GM23338 (cell line): ENCODE measurements at regions not wholly inside any gene's neighbourhood (a gene's known extent, or its start where the extent isn't known, plus 50 kb on each side); places are given as distances from the start of the nearest gene placed in this dataset.

Source experiments
- ATAC-seq: fragments of 200-7000 bp; cut with Tn5 transposase; 3 replicates; pipeline ENCODE4 v1.9.1; 2020
- DNase-seq: peaks from one replicate; pipeline ENCODE4 v3.0.0-alpha.2; 2015; ENCODE audit warnings: low spot score
- H2AFZ ChIP-seq: fragments of 200-600 bp; sonication (generic); 2 replicates; pipeline ENCODE4 v1.8.0; 2016; ENCODE audit warnings: antibody characterized with exemption, mild to moderate bottlenecking, moderate library complexity
- H3F3A ChIP-seq: fragments of 200-600 bp; sonication (generic); replicated peaks from 2 replicates; pipeline ENCODE4 v1.8.0; 2017; ENCODE audit warnings: antibody characterized with exemption, mixed run types, low read depth
- H3K27ac ChIP-seq: fragments of 200-600 bp; sonication (generic); 2 replicates; pipeline ENCODE4 v1.6.1; 2016; ENCODE audit warnings: low read depth
- H3K27me3 ChIP-seq: fragments of 200-600 bp; sonication (generic); 2 replicates; pipeline ENCODE4 v1.8.0; 2016; ENCODE audit warnings: mild to moderate bottlenecking, mixed run types, moderate library complexity; ENCODE audit not compliant: insufficient read depth
- H3K36me3 ChIP-seq: fragments of 200-600 bp; sonication (generic); 2 replicates; pipeline ENCODE4 v1.8.0; 2016; ENCODE audit warnings: mild to moderate bottlenecking; ENCODE audit not compliant: insufficient read depth
- H3K4me1 ChIP-seq: fragments of 200-600 bp; sonication (generic); 2 replicates; pipeline ENCODE4 v1.8.0; 2016; ENCODE audit warnings: mild to moderate bottlenecking, moderate library complexity; ENCODE audit not compliant: insufficient read depth
- H3K4me2 ChIP-seq: fragments of 200-600 bp; sonication (generic); 2 replicates; pipeline ENCODE4 v1.7.1; 2017; ENCODE audit warnings: mixed run types
- H3K4me3 ChIP-seq: fragments of 200-600 bp; sonication (generic); 2 replicates; pipeline ENCODE4 v1.6.1; 2016; ENCODE audit warnings: mixed run types
- H3K79me2 ChIP-seq: fragments of 200-600 bp; sonication (generic); replicated peaks from 2 replicates; pipeline ENCODE4 v1.8.0; 2017; ENCODE audit warnings: mild to moderate bottlenecking; ENCODE audit not compliant: insufficient read depth
- H3K9me2 ChIP-seq: fragments of 200-600 bp; sonication (generic); 2 replicates; pipeline ENCODE4 v1.8.0; 2017; ENCODE audit not compliant: insufficient read depth
- H4K20me1 ChIP-seq: fragments of 200-600 bp; sonication (generic); replicated peaks from 2 replicates; pipeline ENCODE4 v1.8.0; 2017; ENCODE audit warnings: mild to moderate bottlenecking; ENCODE audit not compliant: insufficient read depth
- H3K27ac Mint-ChIP-seq: 2 replicates; pipeline ENCODE4 v1.8.0; 2020; ENCODE audit warnings: inconsistent platforms, mild to moderate bottlenecking, moderate library complexity, mixed read lengths
- H3K27me3 Mint-ChIP-seq: 3 replicates; pipeline ENCODE4 v1.8.0; 2022; ENCODE audit warnings: low read depth, mild to moderate bottlenecking, moderate library complexity, mixed read lengths, inconsistent platforms; ENCODE audit not compliant: insufficient read depth, poor library complexity
- H3K36me3 Mint-ChIP-seq: 3 replicates; pipeline ENCODE4 v1.8.0; 2021; ENCODE audit warnings: low read depth, mild to moderate bottlenecking, inconsistent platforms, moderate library complexity, mixed read lengths
- H3K4me1 Mint-ChIP-seq: 3 replicates; pipeline ENCODE4 v1.8.0; 2020; ENCODE audit warnings: mild to moderate bottlenecking, inconsistent platforms, mixed read lengths
- H3K4me3 Mint-ChIP-seq: 3 replicates; pipeline ENCODE4 v1.8.0; 2021; ENCODE audit warnings: moderate library complexity, mild to moderate bottlenecking, inconsistent platforms, mixed read lengths
- H3K9me3 Mint-ChIP-seq: 3 replicates; pipeline ENCODE4 v1.8.0; 2020; ENCODE audit warnings: moderate library complexity, mild to moderate bottlenecking, inconsistent platforms, mixed read lengths
- CTCF ChIP-seq, 2 experiments: fragments of 200-600 bp in 1 of 2; sonication (generic) in 1 of 2; conservative IDR thresholded peaks; 2 replicates each; pipeline versions ENCODE4 v1.5.1 to v1.6.1; 2016 to 2017; ENCODE audit warnings: antibody characterized with exemption in 2 of 2, low read depth in 2 of 2, mild to moderate bottlenecking in 2 of 2, moderate library complexity in 1 of 2
- ETS1 ChIP-seq: IDR thresholded peaks from 2 replicates; pipeline ENCODE4 v1.6.1; 2016; ENCODE audit warnings: antibody characterized with exemption
- EZH2 ChIP-seq: fragments of 200-600 bp; sonication (generic); IDR thresholded peaks from one replicate; pipeline ENCODE4 v1.8.0; 2017; ENCODE audit warnings: antibody characterized with exemption, mild to moderate bottlenecking, low read depth; ENCODE audit not compliant: unreplicated experiment
- EZH2phosphoT487 ChIP-seq: fragments of 200-600 bp; sonication (generic); IDR thresholded peaks from one replicate; pipeline ENCODE4 v1.8.1; 2018; ENCODE audit warnings: antibody characterized with exemption; ENCODE audit not compliant: unreplicated experiment
- JUNB ChIP-seq: IDR thresholded peaks from one replicate; pipeline ENCODE4 v1.6.1; 2016; ENCODE audit warnings: antibody characterized with exemption; ENCODE audit not compliant: unreplicated experiment
- NANOG ChIP-seq: IDR thresholded peaks from 2 replicates; pipeline ENCODE4 v1.6.1; 2016; ENCODE audit warnings: antibody characterized with exemption, borderline replicate concordance
- POLR2AphosphoS5 ChIP-seq: IDR thresholded peaks from 2 replicates; pipeline ENCODE4 v1.6.1; 2016; ENCODE audit warnings: antibody characterized with exemption, low read depth
- STAT1 ChIP-seq: IDR thresholded peaks from one replicate; pipeline ENCODE4 v1.6.1; 2016; ENCODE audit warnings: antibody characterized with exemption; ENCODE audit not compliant: unreplicated experiment
- ZNF114 ChIP-seq: fragments of 250-450 bp; sonication (Bioruptor Pico); IDR thresholded peaks from 2 replicates; pipeline ENCODE4 v1.5.0; 2020; ENCODE audit warnings: mild to moderate bottlenecking, moderate library complexity
- ZNF331 ChIP-seq: fragments of 250-450 bp; sonication (Bioruptor Pico); IDR thresholded peaks from 2 replicates; pipeline ENCODE4 v1.5.0; 2020; ENCODE audit warnings: low read depth, mild to moderate bottlenecking, moderate library complexity
- ZNF462 ChIP-seq: fragments of 250-450 bp; sonication (Bioruptor Pico); IDR thresholded peaks from 2 replicates; pipeline ENCODE4 v1.5.0; 2020; ENCODE audit warnings: mild to moderate bottlenecking, moderate library complexity

- TF ChIP-seq ZNF462 (no peak), JUNB (no peak), POLR2AphosphoS5 (no peak), ZNF331 (no peak), EZH2 (no peak), EZH2phosphoT487 (no peak)
These were observed 1147.7 kb upstream of the WWC1 start (continued) for GRCh38 chr5:167143716-167144115.

- Mint-ChIP-seq H3K9me3 (no peaks in the 10 kb centered on the region), H3K4me3 (no peak overlapping the region), H3K36me3 (no peaks in the 10 kb centered on the region), H3K27me3 (no peaks in the 10 kb centered on the region), H3K4me1 (no peaks in the 10 kb centered on the region), H3K27ac (no peak overlapping the region)
- DNase-seq (no peak), ATAC-seq (no peak)
- H3K36me3 ChIP-seq = no peaks in the 10 kb centered on the region
- H4K20me1 ChIP-seq = no peaks in the 10 kb centered on the region
- no peaks in the 10 kb centered on the region for H3K79me2 ChIP-seq
- no peak overlapping the region for H3K4me2 ChIP-seq
- H3K9me2 ChIP-seq = no peaks in the 10 kb centered on the region
- no peak overlapping the region for H3K4me3 ChIP-seq
- H2AFZ ChIP-seq = no peak overlapping the region
- no peaks in the 10 kb centered on the region for H3F3A ChIP-seq
- no peak overlapping the region for H3K27ac ChIP-seq
- H3K4me1 ChIP-seq = no peaks in the 10 kb centered on the region
- H3K27me3 ChIP-seq = no peaks in the 10 kb centered on the region
- TF ChIP-seq CTCF (conservative IDR thresholded peaks at IDR 0.05; ENCODE audit: low read depth in 2 of 2) = no peak
- no peak for TF ChIP-seq NANOG
- no peak for TF ChIP-seq POLR2AphosphoS5
- no peak for TF ChIP-seq STAT1
- TF ChIP-seq ZNF114 = no peak
- TF ChIP-seq EZH2phosphoT487 = no peak
- TF ChIP-seq ETS1 = no peak
- no peak for TF ChIP-seq EZH2
These were observed 1145.6 kb upstream of the WWC1 start for GRCh38 chr5:167145841-167146240.
